MM.1S (cell line): ENCODE measurements at regions not wholly inside any gene's neighbourhood (a gene's known extent, or its start where the extent isn't known, plus 50 kb on each side); places are given as distances from the start of the nearest gene placed in this dataset.

Experiments
- DNase-seq: peaks from one replicate; pipeline ENCODE4 v3.0.0-alpha.2; 2015
- H2AFZ ChIP-seq: fragments of 300-600 bp; sonication (generic); 2 replicates; pipeline ENCODE4 v1.6.0; 2016; ENCODE audit warnings: antibody characterized with exemption, low read length
- H3F3A ChIP-seq: fragments of 300-600 bp; sonication (generic); 2 replicates; pipeline ENCODE4 v1.6.1; 2016; ENCODE audit warnings: mild to moderate bottlenecking, antibody characterized with exemption, low read length, moderate library complexity, mixed read lengths; ENCODE audit not compliant: insufficient read depth
- H3K27ac ChIP-seq: fragments of 300-600 bp; sonication (generic); 2 replicates; pipeline ENCODE4 v1.5.1; 2016; ENCODE audit warnings: mild to moderate bottlenecking, low read length
- H3K27me3 ChIP-seq: fragments of 300-600 bp; sonication (generic); replicated peaks from 2 replicates; pipeline ENCODE4 v1.6.0; 2016; ENCODE audit warnings: low read length; ENCODE audit not compliant: insufficient read depth
- H3K36me3 ChIP-seq: fragments of 300-600 bp; sonication (generic); replicated peaks from 2 replicates; pipeline ENCODE4 v1.6.1; 2016; ENCODE audit warnings: mild to moderate bottlenecking, low read length, mixed read lengths; ENCODE audit not compliant: insufficient read depth
- H3K4me1 ChIP-seq: fragments of 300-600 bp; sonication (generic); 2 replicates; pipeline ENCODE4 v1.6.1; 2016; ENCODE audit warnings: low read length, mixed read lengths
- H3K4me2 ChIP-seq: fragments of 300-600 bp; sonication (generic); 2 replicates; pipeline ENCODE4 v1.6.0; 2016; ENCODE audit warnings: low read depth, low read length
- H3K4me3 ChIP-seq: fragments of 300-600 bp; sonication (generic); 2 replicates; pipeline ENCODE4 v1.5.1; 2016; ENCODE audit warnings: low read length, mixed read lengths
- H3K79me2 ChIP-seq: fragments of 300-600 bp; sonication (generic); 2 replicates; pipeline ENCODE4 v1.6.1; 2016; ENCODE audit warnings: mixed run types, low read length, mixed read lengths
- H3K9ac ChIP-seq: fragments of 300-600 bp; sonication (generic); 2 replicates; pipeline ENCODE4 v1.6.1; 2016; ENCODE audit warnings: low read length, mixed read lengths
- H3K9me2 ChIP-seq: fragments of 300-600 bp; sonication (generic); replicated peaks from 2 replicates; pipeline ENCODE4 v1.6.1; 2016; ENCODE audit warnings: mild to moderate bottlenecking, low read length, mixed read lengths; ENCODE audit not compliant: insufficient read depth
- H3K9me3 ChIP-seq: fragments of 300-600 bp; sonication (generic); replicated peaks from 2 replicates; pipeline ENCODE4 v1.6.1; 2016; ENCODE audit warnings: mild to moderate bottlenecking, low read length, mixed read lengths; ENCODE audit not compliant: insufficient read depth
- H4K20me1 ChIP-seq: fragments of 300-600 bp; sonication (generic); 2 replicates; pipeline ENCODE4 v1.6.1; 2016; ENCODE audit warnings: mild to moderate bottlenecking, low read length, moderate library complexity, mixed read lengths; ENCODE audit not compliant: insufficient read depth
- CTCF ChIP-seq: fragments of 300-600 bp; sonication (generic); IDR thresholded peaks from 2 replicates; pipeline ENCODE4 v1.5.1; 2016; ENCODE audit warnings: antibody characterized with exemption, low read length, mixed read lengths
- EZH2 ChIP-seq: fragments of 300-600 bp; sonication (generic); optimal IDR thresholded peaks from 2 replicates; pipeline ENCODE3; 2017; ENCODE audit warnings: low read depth, mild to moderate bottlenecking, antibody characterized with exemption, low read length, mixed read lengths
- EZH2phosphoT487 ChIP-seq: fragments of 300-600 bp; sonication (generic); IDR thresholded peaks from 2 replicates; pipeline ENCODE4 v1.6.1; 2018; ENCODE audit warnings: antibody characterized with exemption, low read length

GRCh38 chr12:115430636-115431035, 746.7 kb upstream of the TBX3 start:
- no peak for DNase-seq
- H3K4me3 ChIP-seq: no peak overlapping the region
- TF ChIP-seq EZH2: no peak
- TF ChIP-seq EZH2phosphoT487: no peak
- TF ChIP-seq CTCF: no peak

GRCh38 chr12:115426732-115427131, 742.8 kb upstream of the TBX3 start:
- Histone ChIP-seq H3K4me1 (no peaks in the 10 kb centered on the region), H3K27me3 (no peaks in the 10 kb centered on the region), H3F3A (no peaks in the 10 kb centered on the region), H3K9me3 (no peaks in the 10 kb centered on the region), H3K36me3 (no peaks in the 10 kb centered on the region), H3K79me2 (no peaks in the 10 kb centered on the region), H2AFZ (no peak overlapping the region), H3K27ac (no peak overlapping the region), H3K4me3 (no peak overlapping the region), H4K20me1 (no peaks in the 10 kb centered on the region), H3K9ac (no peak overlapping the region), H3K9me2 (no peaks in the 10 kb centered on the region), H3K4me2 (no peak overlapping the region)
- DNase-seq: no peak
- no peak for TF ChIP-seq EZH2phosphoT487
- TF ChIP-seq EZH2: no peak

More at GRCh38 chr12:115430636-115431035, 746.7 kb upstream of the TBX3 start:
- no peaks in the 10 kb centered on the region for H3K9me2 ChIP-seq
- H3K36me3 ChIP-seq: no peaks in the 10 kb centered on the region
- no peaks in the 10 kb centered on the region for H3K9me3 ChIP-seq
- H3K4me2 ChIP-seq: no peak overlapping the region
- no peak overlapping the region for H3K27ac ChIP-seq
- H3K79me2 ChIP-seq: no peaks in the 10 kb centered on the region
- no peaks in the 10 kb centered on the region for H3K27me3 ChIP-seq
- no peaks in the 10 kb centered on the region for H4K20me1 ChIP-seq
- H3F3A ChIP-seq: no peaks in the 10 kb centered on the region
- no peak overlapping the region for H2AFZ ChIP-seq
- H3K9ac ChIP-seq: no peak overlapping the region
- H3K4me1 ChIP-seq: no peaks in the 10 kb centered on the region

- H3K9ac ChIP-seq: no peak overlapping the region
- H3F3A ChIP-seq: no peaks in the 10 kb centered on the region
- H3K4me3 ChIP-seq: no peak overlapping the region
- no peak overlapping the region for H2AFZ ChIP-seq
- no peaks in the 10 kb centered on the region for H4K20me1 ChIP-seq
- H3K4me1 ChIP-seq: no peaks in the 10 kb centered on the region
- no peaks in the 10 kb centered on the region for H3K9me3 ChIP-seq
- no peaks in the 10 kb centered on the region for H3K36me3 ChIP-seq
- no peaks in the 10 kb centered on the region for H3K79me2 ChIP-seq
- no peaks in the 10 kb centered on the region for H3K9me2 ChIP-seq
- DNase-seq: no peak
- H3K27ac ChIP-seq: no peak overlapping the region
- no peak for TF ChIP-seq EZH2
- H3K4me2 ChIP-seq: no peak overlapping the region
- H3K27me3 ChIP-seq: no peaks in the 10 kb centered on the region
These were observed 740.0 kb upstream of the TBX3 start for GRCh38 chr12:115424003-115424402.

GRCh38 chr12:115423546-115423987, 739.6 kb upstream of the TBX3 start:
- no peaks in the 10 kb centered on the region for H3F3A ChIP-seq
- no peak overlapping the region for H3K9ac ChIP-seq
- H3K27ac ChIP-seq: no peak overlapping the region
- DNase-seq: no peak
- H4K20me1 ChIP-seq: no peaks in the 10 kb centered on the region
- H3K9me3 ChIP-seq: no peaks in the 10 kb centered on the region
- H3K79me2 ChIP-seq: no peaks in the 10 kb centered on the region
- no peaks in the 10 kb centered on the region for H3K36me3 ChIP-seq
- no peak overlapping the region for H3K4me2 ChIP-seq
- H3K9me2 ChIP-seq: no peaks in the 10 kb centered on the region
- H3K4me1 ChIP-seq: no peaks in the 10 kb centered on the region
- no peak overlapping the region for H3K4me3 ChIP-seq
- TF ChIP-seq EZH2phosphoT487 (no peak), CTCF (no peak), EZH2 (no peak)
- no peak overlapping the region for H2AFZ ChIP-seq
- no peaks in the 10 kb centered on the region for H3K27me3 ChIP-seq
